ENCODE measurements at regions not wholly inside any gene's neighbourhood (a gene's known extent, or its start where the extent isn't known, plus 50 kb on each side); places are given as distances from the start of the nearest gene placed in this dataset.

DNA sequence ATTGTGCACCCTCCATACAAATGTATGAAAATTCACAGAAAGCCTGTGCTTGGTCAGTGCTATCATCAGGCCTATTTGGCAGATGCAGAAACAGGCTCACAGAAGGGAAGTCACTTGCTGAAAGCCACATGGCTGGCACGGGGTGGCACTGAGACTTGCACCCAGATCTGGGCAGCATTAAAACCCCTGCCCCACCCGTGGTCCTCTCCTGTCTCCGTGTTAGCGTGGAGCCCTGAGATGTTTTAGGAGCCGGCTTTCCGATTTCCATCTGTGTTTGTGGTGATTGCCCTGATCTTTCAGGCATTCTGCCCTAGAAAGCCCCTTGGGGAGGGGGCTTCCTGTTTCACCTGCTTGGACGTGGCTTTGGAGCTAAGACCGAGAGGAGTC lies 102.2 kb upstream of the IER5L start:
- TF ChIP-seq CTCF (IDR thresholded peaks at IDR 0.05): no peak
- TF ChIP-seq POLR2A (IDR thresholded peaks at IDR 0.05): no peak
- TF ChIP-seq EP300 (IDR thresholded peaks at IDR 0.05): no peak
